SK-N-SH (cell line): ENCODE measurements at regions not wholly inside any gene's neighbourhood (a gene's known extent, or its start where the extent isn't known, plus 50 kb on each side); places are given as distances from the start of the nearest gene placed in this dataset.

Experiments
- CTCF ChIA-PET: fragments of 300-600, 350-600 bp; formaldehyde crosslinking; extraction: SDS; loops from one replicate; lab custom pipeline; 2021; lab: Yijun Ruan, JAX
- POLR2A ChIA-PET: fragments of 350-600 bp; sonication (Branson Sonifier 250); formaldehyde crosslinking; extraction: SDS; loops from one replicate; lab custom pipeline; 2020; ENCODE audit warnings: antibody characterized with exemption, inconsistent platforms; lab: Yijun Ruan, JAX
- DNase-seq: peaks from one replicate; pipeline ENCODE4 v3.0.0; 2012
- H2AFZ ChIP-seq: fragments of 200-600 bp; sonication (generic); 2 replicates; pipeline ENCODE4 v1.8.1; 2016; ENCODE audit warnings: antibody characterized with exemption, mild to moderate bottlenecking, low read depth
- H3F3A ChIP-seq: fragments of 200-600 bp; sonication (generic); replicated peaks from 2 replicates; pipeline ENCODE3; 2016; ENCODE audit warnings: antibody characterized with exemption, mild to moderate bottlenecking; ENCODE audit not compliant: insufficient read depth
- H3K27ac ChIP-seq, 2 experiments: fragments of 200-500 bp in 1 of 2; fragments of 200-600 bp in 1 of 2; sonication (Bioruptor generic) in 1 of 2; sonication (generic), shearing (Covaris generic) in 1 of 2; 2 replicates each; pipeline versions ENCODE4 v1.5.1 to v1.6.1; 2014 to 2016; ENCODE audit warnings: low read depth in 2 of 2, inconsistent platforms in 1 of 2, low read length in 1 of 2, mild to moderate bottlenecking in 1 of 2, mixed read lengths in 1 of 2
- H3K27me3 ChIP-seq: fragments of 200-600 bp; sonication (generic), shearing (Covaris generic); 2 replicates; pipeline ENCODE4 v1.6.1; 2016; ENCODE audit warnings: mixed run types; ENCODE audit not compliant: insufficient read depth
- H3K36me3 ChIP-seq, 2 experiments: fragments of 200-500 bp in 1 of 2; fragments of 200-600 bp in 1 of 2; sonication (Bioruptor generic) in 1 of 2; sonication (generic) in 1 of 2; replicated peaks in 1 of 2; 2 replicates each; pipeline versions ENCODE3 to v1.5.1; 2014 to 2016; ENCODE audit warnings: low read length in 1 of 2, mild to moderate bottlenecking in 1 of 2; ENCODE audit not compliant: insufficient read depth in 2 of 2, control insufficient read depth in 1 of 2
- H3K4me1 ChIP-seq, 2 experiments: fragments of 200-500 bp in 1 of 2; fragments of 200-600 bp in 1 of 2; sonication (Bioruptor generic) in 1 of 2; sonication (generic), shearing (Covaris generic) in 1 of 2; 2 replicates each; pipeline versions ENCODE4 v1.5.1 to v1.6.1; 2014 to 2016; ENCODE audit warnings: low read depth in 1 of 2, low read length in 1 of 2, mixed run types in 1 of 2; ENCODE audit not compliant: insufficient read depth in 2 of 2, control insufficient read depth in 1 of 2
- H3K4me2 ChIP-seq: fragments of 200-600 bp; sonication (generic), shearing (Covaris generic); 2 replicates; pipeline ENCODE4 v1.6.1; 2017; ENCODE audit warnings: mixed run types
- H3K4me3 ChIP-seq, 2 experiments: fragments of 200-500 bp in 1 of 2; fragments of 200-600 bp in 1 of 2; sonication (Bioruptor generic) in 1 of 2; sonication (generic), shearing (Covaris generic) in 1 of 2; 2 replicates each; pipeline versions ENCODE4 v1.5.1 to v1.8.1; 2014 to 2016; ENCODE audit warnings: low read depth in 2 of 2, inconsistent platforms in 1 of 2, low read length in 1 of 2, mild to moderate bottlenecking in 1 of 2, mixed read lengths in 1 of 2, moderate library complexity in 1 of 2
- H3K79me2 ChIP-seq: fragments of 200-600 bp; sonication (generic); 2 replicates; pipeline ENCODE4 v1.8.1; 2017; ENCODE audit warnings: mild to moderate bottlenecking; ENCODE audit not compliant: insufficient read depth
- H3K9ac ChIP-seq: fragments of 200-600 bp; sonication (generic); 2 replicates; pipeline ENCODE4 v1.6.1; 2017; ENCODE audit warnings: mixed run types
- H3K9me2 ChIP-seq: fragments of 200-600 bp; sonication (generic); 2 replicates; pipeline ENCODE4 v1.6.1; 2017; ENCODE audit warnings: mixed run types
- H3K9me3 ChIP-seq: fragments of 200-600 bp; sonication (generic); 2 replicates; pipeline ENCODE4 v1.6.1; 2017; ENCODE audit warnings: mixed run types, mild to moderate bottlenecking, moderate library complexity
- H4K20me1 ChIP-seq: fragments of 200-600 bp; sonication (generic); 2 replicates; pipeline ENCODE4 v1.6.1; 2017; ENCODE audit warnings: mild to moderate bottlenecking, mixed run types; ENCODE audit not compliant: insufficient read depth
- ELF1 ChIP-seq: IDR thresholded peaks from 2 replicates; pipeline ENCODE4 v1.4.0; 2012
- FOXJ3 ChIP-seq: sonication (generic); formaldehyde crosslinking; IDR thresholded peaks from 2 replicates; pipeline ENCODE4 v1.5.1; 2020; ENCODE audit warnings: mild to moderate bottlenecking, missing genetic modification reagents
- GABPA ChIP-seq: IDR thresholded peaks from 2 replicates; pipeline ENCODE4 v1.4.0; 2012; ENCODE audit warnings: low read depth, mild to moderate bottlenecking
- GATA2 ChIP-seq: sonication (generic); formaldehyde crosslinking; IDR thresholded peaks from 2 replicates; pipeline ENCODE4 v1.5.0; 2020; ENCODE audit warnings: mild to moderate bottlenecking, missing genetic modification reagents
- JUND ChIP-seq: IDR thresholded peaks from 2 replicates; pipeline ENCODE4 v1.4.0; 2012
- MEF2A ChIP-seq: IDR thresholded peaks from 2 replicates; pipeline ENCODE4 v1.4.0; 2012; ENCODE audit warnings: low read depth, borderline replicate concordance
- NRF1 ChIP-seq: IDR thresholded peaks from 2 replicates; pipeline ENCODE4 v1.6.1; 2012; ENCODE audit warnings: low read depth, mild to moderate bottlenecking, low read length
- POLR2AphosphoS5 ChIP-seq: IDR thresholded peaks from 2 replicates; pipeline ENCODE4 v1.6.1; 2012; ENCODE audit warnings: low read depth, low read length
- RAD21 ChIP-seq: IDR thresholded peaks from 2 replicates; pipeline ENCODE4 v1.6.1; 2012; ENCODE audit warnings: mild to moderate bottlenecking, low read length
- RCOR1 ChIP-seq: fragments of 150-350 bp; IDR thresholded peaks from 2 replicates; pipeline ENCODE4 v1.6.1; 2017; ENCODE audit warnings: antibody characterized with exemption, low read length
- REST ChIP-seq: IDR thresholded peaks from 2 replicates; pipeline ENCODE4 v1.6.1; 2012; ENCODE audit warnings: mild to moderate bottlenecking, low read depth, low read length, moderate library complexity
- RFX5 ChIP-seq: IDR thresholded peaks from 2 replicates; pipeline ENCODE4 v1.6.1; 2012; ENCODE audit warnings: mild to moderate bottlenecking, improper control_type of control experiment, low read length
- RXRA ChIP-seq: IDR thresholded peaks from 2 replicates; pipeline ENCODE4 v1.4.0; 2012; ENCODE audit warnings: low read depth, mild to moderate bottlenecking, borderline replicate concordance
- SMC3 ChIP-seq: IDR thresholded peaks from 2 replicates; pipeline ENCODE4 v1.6.1; 2012; ENCODE audit warnings: low read depth, low read length, improper control_type of control experiment
- TCF12 ChIP-seq: IDR thresholded peaks from 2 replicates; pipeline ENCODE4 v1.4.0; 2012
- USF2 ChIP-seq: fragments of 150-350 bp; IDR thresholded peaks from 2 replicates; pipeline ENCODE4 v1.6.1; 2017; ENCODE audit warnings: antibody characterized with exemption, low read length, low read depth, borderline replicate concordance
- YY1 ChIP-seq: IDR thresholded peaks from 2 replicates; pipeline ENCODE4 v1.4.0; 2012; ENCODE audit warnings: low read depth, mild to moderate bottlenecking
- WGBS: methylation state at CpG from one replicate; pipeline ENCODE4 v1.1.6; 2017; ENCODE audit warnings: low lambda C conversion rate; 5-methylcytosine and 5-hydroxymethylcytosine counted together
- TF ChIP-seq, protein P1 (sequence below): IDR thresholded peaks from 2 replicates; pipeline ENCODE4 v1.4.0; 2012; ENCODE audit warnings: low read depth, borderline replicate concordance
- TF ChIP-seq, protein P2 (sequence below): IDR thresholded peaks from 2 replicates; pipeline ENCODE4 v1.4.0; 2012; ENCODE audit warnings: low read depth
- TF ChIP-seq, protein P3 (sequence below): IDR thresholded peaks from 2 replicates; pipeline ENCODE4 v1.4.0; 2012; ENCODE audit warnings: low read depth, borderline replicate concordance

- ChIA-PET CTCF (no interaction called here), POLR2A (no interaction called here)
- Histone ChIP-seq H3K4me3 (no peak overlapping the region), H2AFZ (no peak overlapping the region), H3K27ac (no peak overlapping the region), H3K4me1 (no peaks in the 10 kb centered on the region), H3K79me2 (no peaks in the 10 kb centered on the region), H3K9me2 (no peaks in the 10 kb centered on the region), H3F3A (no peaks in the 10 kb centered on the region), H3K27me3 (no peaks in the 10 kb centered on the region), H4K20me1 (no peaks in the 10 kb centered on the region), H3K9ac (no peak overlapping the region), H3K36me3 (no peaks in the 10 kb centered on the region), H3K4me2 (no peak overlapping the region), H3K9me3 (no peaks in the 10 kb centered on the region)
- TF ChIP-seq REST (no peak), POLR2AphosphoS5 (no peak), MEF2A (no peak), TCF12 (no peak), FOXJ3 (CRISPR knock-in tag) (no peak), RFX5 (no peak), RCOR1 (no peak), ELF1 (no peak), NRF1 (no peak), YY1 (no peak), JUND (no peak), RAD21 (no peak), USF2 (no peak), SMC3 (no peak), GABPA (no peak), RXRA (no peak), GATA2 (CRISPR knock-in tag) (no peak)
- TF ChIP-seq, protein P1, sequence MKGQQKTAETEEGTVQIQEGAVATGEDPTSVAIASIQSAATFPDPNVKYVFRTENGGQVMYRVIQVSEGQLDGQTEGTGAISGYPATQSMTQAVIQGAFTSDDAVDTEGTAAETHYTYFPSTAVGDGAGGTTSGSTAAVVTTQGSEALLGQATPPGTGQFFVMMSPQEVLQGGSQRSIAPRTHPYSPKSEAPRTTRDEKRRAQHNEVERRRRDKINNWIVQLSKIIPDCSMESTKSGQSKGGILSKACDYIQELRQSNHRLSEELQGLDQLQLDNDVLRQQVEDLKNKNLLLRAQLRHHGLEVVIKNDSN, result no peak
- TF ChIP-seq, protein P2, sequence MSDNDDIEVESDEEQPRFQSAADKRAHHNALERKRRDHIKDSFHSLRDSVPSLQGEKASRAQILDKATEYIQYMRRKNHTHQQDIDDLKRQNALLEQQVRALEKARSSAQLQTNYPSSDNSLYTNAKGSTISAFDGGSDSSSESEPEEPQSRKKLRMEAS, result no peak
- TF ChIP-seq, protein P3, sequence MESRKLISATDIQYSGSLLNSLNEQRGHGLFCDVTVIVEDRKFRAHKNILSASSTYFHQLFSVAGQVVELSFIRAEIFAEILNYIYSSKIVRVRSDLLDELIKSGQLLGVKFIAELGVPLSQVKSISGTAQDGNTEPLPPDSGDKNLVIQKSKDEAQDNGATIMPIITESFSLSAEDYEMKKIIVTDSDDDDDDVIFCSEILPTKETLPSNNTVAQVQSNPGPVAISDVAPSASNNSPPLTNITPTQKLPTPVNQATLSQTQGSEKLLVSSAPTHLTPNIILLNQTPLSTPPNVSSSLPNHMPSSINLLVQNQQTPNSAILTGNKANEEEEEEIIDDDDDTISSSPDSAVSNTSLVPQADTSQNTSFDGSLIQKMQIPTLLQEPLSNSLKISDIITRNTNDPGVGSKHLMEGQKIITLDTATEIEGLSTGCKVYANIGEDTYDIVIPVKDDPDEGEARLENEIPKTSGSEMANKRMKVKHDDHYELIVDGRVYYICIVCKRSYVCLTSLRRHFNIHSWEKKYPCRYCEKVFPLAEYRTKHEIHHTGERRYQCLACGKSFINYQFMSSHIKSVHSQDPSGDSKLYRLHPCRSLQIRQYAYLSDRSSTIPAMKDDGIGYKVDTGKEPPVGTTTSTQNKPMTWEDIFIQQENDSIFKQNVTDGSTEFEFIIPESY, result no peak
- DNase-seq, result no peak
- WGBS, result 68% methylated on average over 3 of the region's 3 CpGs
Measured at GRCh38 chr13:80590551-80590950, 249.6 kb upstream of the SPRY2 start.
